Astrocyte (in vitro differentiated cells and primary cell): ENCODE measurements at regions not wholly inside any gene's neighbourhood (a gene's known extent, or its start where the extent isn't known, plus 50 kb on each side); places are given as distances from the start of the nearest gene placed in this dataset.
"Not testable (repeated sequence)": the region's sequence is repeated elsewhere in the genome, so short reads cannot be mapped to it uniquely, and the experiment has no call there.

Experiments used
- DNase-seq: peaks from one replicate; pipeline ENCODE4 v3.0.0-alpha.2; 2010; ENCODE audit warnings: low read depth
- FAIRE-seq: peaks from 2 replicates; lab custom pipeline; 2011; peaks lifted over from hg19 to GRCh38; lab: Jason Lieb, UNC
- H2AFZ ChIP-seq: 2 replicates; pipeline ENCODE4 v1.6.0; 2012; ENCODE audit warnings: low read depth, low read length, inconsistent platforms
- H3K27ac ChIP-seq: 2 replicates; pipeline ENCODE4 v1.5.1; 2011; ENCODE audit warnings: low read depth, low read length, inconsistent platforms
- H3K27me3 ChIP-seq: 2 replicates; pipeline ENCODE4 v1.6.0; 2011; ENCODE audit warnings: low read length, inconsistent platforms; ENCODE audit not compliant: insufficient read depth
- H3K36me3 ChIP-seq: 2 replicates; pipeline ENCODE4 v1.5.1; 2011; ENCODE audit warnings: low read length, inconsistent platforms; ENCODE audit not compliant: insufficient read depth
- H3K4me1 ChIP-seq: 2 replicates; pipeline ENCODE4 v1.5.1; 2011; ENCODE audit warnings: low read length, inconsistent platforms; ENCODE audit not compliant: insufficient read depth
- H3K4me2 ChIP-seq: 2 replicates; pipeline ENCODE4 v1.6.0; 2012; ENCODE audit warnings: low read length, inconsistent platforms
- H3K4me3 ChIP-seq: 2 replicates; pipeline ENCODE4 v1.5.1; 2011; ENCODE audit warnings: low read depth, mild to moderate bottlenecking, low read length, inconsistent platforms; ENCODE audit not compliant: insufficient read depth
- H3K79me2 ChIP-seq: 2 replicates; pipeline ENCODE4 v1.6.0; 2012; ENCODE audit warnings: mild to moderate bottlenecking, low read length, inconsistent platforms; ENCODE audit not compliant: insufficient read depth
- H3K9ac ChIP-seq: 2 replicates; pipeline ENCODE4 v1.6.0; 2012; ENCODE audit warnings: mild to moderate bottlenecking, low read length, inconsistent platforms
- H3K9me3 ChIP-seq: 2 replicates; pipeline ENCODE4 v1.5.1; 2012; ENCODE audit warnings: low read depth, mild to moderate bottlenecking, low read length, inconsistent platforms; ENCODE audit not compliant: insufficient read depth
- H4K20me1 ChIP-seq: 2 replicates; pipeline ENCODE4 v1.6.0; 2012; ENCODE audit warnings: low read length, inconsistent platforms; ENCODE audit not compliant: insufficient read depth
- H3K27ac Mint-ChIP-seq: one replicate; pipeline ENCODE4 v1.8.0; 2021; ENCODE audit warnings: mild to moderate bottlenecking, mixed read lengths; ENCODE audit not compliant: unreplicated experiment
- H3K27me3 Mint-ChIP-seq: one replicate; pipeline ENCODE4 v1.8.0; 2021; ENCODE audit warnings: low read depth, mixed read lengths; ENCODE audit not compliant: unreplicated experiment
- H3K36me3 Mint-ChIP-seq: one replicate; pipeline ENCODE4 v1.8.0; 2021; ENCODE audit warnings: low read depth, mixed read lengths; ENCODE audit not compliant: unreplicated experiment
- H3K4me1 Mint-ChIP-seq: one replicate; pipeline ENCODE4 v1.8.0; 2021; ENCODE audit warnings: low read depth, mixed read lengths; ENCODE audit not compliant: unreplicated experiment
- H3K4me3 Mint-ChIP-seq: one replicate; pipeline ENCODE4 v1.8.0; 2021; ENCODE audit warnings: mild to moderate bottlenecking, moderate library complexity, mixed read lengths; ENCODE audit not compliant: unreplicated experiment
- H3K9me3 Mint-ChIP-seq: one replicate; pipeline ENCODE4 v1.8.0; 2021; ENCODE audit warnings: mild to moderate bottlenecking, mixed read lengths; ENCODE audit not compliant: unreplicated experiment
- EZH2 ChIP-seq: IDR thresholded peaks from 2 replicates; pipeline ENCODE4 v1.6.1; 2012; ENCODE audit warnings: mild to moderate bottlenecking, low read length, inconsistent platforms; ENCODE audit not compliant: insufficient read depth
- TF ChIP-seq, protein P1 (sequence below): IDR thresholded peaks from 2 replicates; pipeline ENCODE4 v1.5.1; 2011; ENCODE audit warnings: low read depth, mild to moderate bottlenecking, inconsistent platforms, low read length, moderate library complexity; ENCODE audit not compliant: insufficient read depth

DNA sequence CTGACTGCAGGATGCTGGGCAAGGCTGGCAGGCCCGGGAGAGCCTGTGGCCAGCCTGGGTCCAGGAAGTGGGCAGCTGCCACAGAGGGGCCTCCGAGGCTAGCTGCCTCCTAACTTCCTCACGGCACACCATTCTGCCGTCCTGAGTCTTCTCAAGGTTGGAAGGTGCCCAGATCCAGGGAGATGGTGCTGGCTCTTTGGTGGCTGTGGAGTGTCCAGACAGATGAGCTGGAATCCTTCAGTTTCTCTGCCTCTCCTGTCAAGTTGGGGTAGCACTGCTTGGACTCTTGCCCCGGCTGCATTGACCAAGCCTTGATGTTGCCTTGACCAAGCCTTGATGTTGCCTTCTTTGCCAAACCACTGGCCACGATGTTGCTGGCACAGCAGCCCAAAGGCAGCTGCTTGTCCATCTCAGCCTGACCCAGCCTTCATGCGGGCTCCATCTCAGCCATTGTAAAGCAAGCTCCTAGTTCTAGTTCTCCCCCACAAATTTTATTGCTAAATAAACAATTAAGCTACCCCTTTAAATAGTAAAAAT lies 75.1 kb upstream of the AFDN start:
- H2AFZ ChIP-seq = no peak overlapping the region
- DNase-seq = no peak

DNA sequence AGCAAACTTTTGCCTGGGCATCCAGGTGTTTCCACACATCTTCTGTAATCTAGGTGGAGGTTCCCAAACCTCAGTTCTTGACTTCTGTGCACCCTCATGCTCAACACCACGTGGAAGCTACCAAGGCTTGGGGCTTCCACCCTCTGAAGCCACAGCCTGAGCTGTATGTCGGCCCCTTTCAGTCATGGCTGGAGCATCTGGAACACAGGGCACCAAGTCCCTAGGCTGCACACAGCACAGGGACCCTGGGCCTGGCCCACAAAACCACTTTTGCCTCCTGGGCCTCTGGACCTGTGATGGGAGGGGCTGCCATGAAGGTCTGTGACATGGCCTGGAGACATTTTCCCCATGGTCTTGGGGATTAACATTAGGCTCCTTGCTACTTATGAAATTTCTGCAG lies 73.4 kb upstream of the AFDN start:
- not testable (repeated sequence) for H3K4me1 ChIP-seq, H3K4me3 Mint-ChIP-seq, H3K9me3 ChIP-seq, H3K27ac Mint-ChIP-seq, H3K4me3 ChIP-seq, H3K4me1 Mint-ChIP-seq, H3K36me3 Mint-ChIP-seq, H4K20me1 ChIP-seq, H3K9ac ChIP-seq, H3K27me3 ChIP-seq, H3K79me2 ChIP-seq, H3K4me2 ChIP-seq, H3K27ac ChIP-seq, H3K9me3 Mint-ChIP-seq, H2AFZ ChIP-seq, FAIRE-seq, DNase-seq, H3K36me3 ChIP-seq
- H3K27me3 Mint-ChIP-seq = peaks cover 26% of the 10 kb centered on the region

More for the DNA sequence above, 75.1 kb upstream of the AFDN start:
- Mint-ChIP-seq H3K36me3 (no peaks in the 10 kb centered on the region), H3K4me3 (no peak overlapping the region), H3K27me3 (peaks cover 17% of the 10 kb centered on the region), H3K27ac (no peak overlapping the region), H3K4me1 (peaks cover 5% of the 10 kb centered on the region), H3K9me3 (peaks cover 4% of the 10 kb centered on the region)
- no peaks in the 10 kb centered on the region for H4K20me1 ChIP-seq
- H3K9ac ChIP-seq = no peak overlapping the region
- no peak overlapping the region for H3K4me3 ChIP-seq
- H3K36me3 ChIP-seq = no peaks in the 10 kb centered on the region
- no peak overlapping the region for H3K27ac ChIP-seq
- FAIRE-seq = no peak
- no peaks in the 10 kb centered on the region for H3K79me2 ChIP-seq
- no peak overlapping the region for H3K4me2 ChIP-seq
- TF ChIP-seq EZH2 = no peak
- TF ChIP-seq, protein P1, sequence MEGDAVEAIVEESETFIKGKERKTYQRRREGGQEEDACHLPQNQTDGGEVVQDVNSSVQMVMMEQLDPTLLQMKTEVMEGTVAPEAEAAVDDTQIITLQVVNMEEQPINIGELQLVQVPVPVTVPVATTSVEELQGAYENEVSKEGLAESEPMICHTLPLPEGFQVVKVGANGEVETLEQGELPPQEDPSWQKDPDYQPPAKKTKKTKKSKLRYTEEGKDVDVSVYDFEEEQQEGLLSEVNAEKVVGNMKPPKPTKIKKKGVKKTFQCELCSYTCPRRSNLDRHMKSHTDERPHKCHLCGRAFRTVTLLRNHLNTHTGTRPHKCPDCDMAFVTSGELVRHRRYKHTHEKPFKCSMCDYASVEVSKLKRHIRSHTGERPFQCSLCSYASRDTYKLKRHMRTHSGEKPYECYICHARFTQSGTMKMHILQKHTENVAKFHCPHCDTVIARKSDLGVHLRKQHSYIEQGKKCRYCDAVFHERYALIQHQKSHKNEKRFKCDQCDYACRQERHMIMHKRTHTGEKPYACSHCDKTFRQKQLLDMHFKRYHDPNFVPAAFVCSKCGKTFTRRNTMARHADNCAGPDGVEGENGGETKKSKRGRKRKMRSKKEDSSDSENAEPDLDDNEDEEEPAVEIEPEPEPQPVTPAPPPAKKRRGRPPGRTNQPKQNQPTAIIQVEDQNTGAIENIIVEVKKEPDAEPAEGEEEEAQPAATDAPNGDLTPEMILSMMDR = no peak
- no peaks in the 10 kb centered on the region for H3K27me3 ChIP-seq
- no peaks in the 10 kb centered on the region for H3K4me1 ChIP-seq
- no peaks in the 10 kb centered on the region for H3K9me3 ChIP-seq

DNA sequence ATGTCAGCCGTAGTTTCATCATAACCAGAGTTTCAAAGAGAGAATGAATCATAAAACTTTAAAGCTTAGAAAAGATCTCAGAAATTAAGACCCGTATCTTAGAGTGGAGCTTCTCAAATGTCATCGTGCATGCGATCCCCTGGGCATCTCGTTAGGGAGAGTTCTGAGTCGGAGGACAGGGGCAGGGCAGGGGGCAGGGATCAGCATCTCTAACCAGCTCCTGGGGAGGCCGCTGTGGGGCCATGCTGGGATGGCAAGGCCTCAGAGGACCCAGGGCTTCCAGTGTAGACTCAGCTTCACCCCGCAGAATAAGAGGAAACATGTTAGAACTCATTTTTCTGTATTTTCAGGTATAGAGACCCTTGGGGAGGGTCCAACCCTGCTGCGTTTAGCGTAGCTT lies 72.0 kb upstream of the AFDN start:
- Histone ChIP-seq H3K9me3 (no peaks in the 10 kb centered on the region), H3K36me3 (no peaks in the 10 kb centered on the region), H3K79me2 (no peaks in the 10 kb centered on the region), H3K27me3 (no peaks in the 10 kb centered on the region), H3K4me2 (no peak overlapping the region), H4K20me1 (no peaks in the 10 kb centered on the region), H3K4me1 (no peaks in the 10 kb centered on the region), H3K27ac (no peak overlapping the region), H3K4me3 (no peak overlapping the region), H3K9ac (no peak overlapping the region), H2AFZ (no peak overlapping the region)
- FAIRE-seq = no peak
- TF ChIP-seq EZH2 = no peak
- Mint-ChIP-seq H3K27me3 (peaks cover 37% of the 10 kb centered on the region), H3K4me1 (peaks cover 2% of the 10 kb centered on the region), H3K4me3 (no peak overlapping the region), H3K27ac (no peak overlapping the region), H3K36me3 (no peaks in the 10 kb centered on the region), H3K9me3 (peaks cover 4% of the 10 kb centered on the region)
- no peak for DNase-seq
